Stimulated activated CD4-positive, alpha-beta T cell treated with anti-CD3 and anti-CD28 coated beads, Interleukin-15, amount 100 ng/mL, for 48 hours (primary cell): ENCODE measurements at regions not wholly inside any gene's neighbourhood (a gene's known extent, or its start where the extent isn't known, plus 50 kb on each side); places are given as distances from the start of the nearest gene placed in this dataset.
"Not testable (repeated sequence)": the region's sequence is repeated elsewhere in the genome, so short reads cannot be mapped to it uniquely, and the experiment has no call there.

ENCODE experiments used
- DNase-seq, 2 donors: peaks; one replicate each; pipeline ENCODE4 v3.0.0-alpha.2; 2020; ENCODE audit warnings: low read depth in 2 of 2

- DNase-seq, result no peak
Observed at GRCh38 chrX:1012678-1013300, 199.7 kb downstream of the CRLF2 start.

- no peak for DNase-seq
Observed at GRCh38 chrX:1011691-1012283, 200.7 kb downstream of the CRLF2 start.

- no peak for DNase-seq
Observed at GRCh38 chrX:1009771-1010170, 202.7 kb downstream of the CRLF2 start.

- DNase-seq, result no peak
Observed at GRCh38 chrX:1006156-1006730, 206.2 kb downstream of the CRLF2 start.

- DNase-seq, result no peak
Observed at GRCh38 chrX:1002611-1003010, 209.8 kb downstream of the CRLF2 start.

- no peak for DNase-seq
Observed at GRCh38 chrX:997631-998137, 214.8 kb downstream of the CRLF2 start.

GRCh38 chrX:994780-995179, 217.7 kb downstream of the CRLF2 start:
- no peak for DNase-seq

GRCh38 chrX:989959-990510, 222.4 kb downstream of the CRLF2 start:
- peak; percentile 12 to 72 for DNase-seq

GRCh38 chrX:988530-988929, 223.9 kb downstream of the CRLF2 start:
- DNase-seq, result not testable (repeated sequence)

GRCh38 chrX:981791-982626, 230.4 kb downstream of the CRLF2 start:
- DNase-seq, result no peak

- no peak for DNase-seq
Observed at GRCh38 chrX:980587-981235, 231.7 kb downstream of the CRLF2 start.

GRCh38 chrX:979127-979526, 233.3 kb downstream of the CRLF2 start:
- not testable (repeated sequence) for DNase-seq

GRCh38 chrX:973010-973632, 239.3 kb downstream of the CRLF2 start:
- no peak for DNase-seq

- no peak for DNase-seq
Observed at GRCh38 chrX:968148-968965, 244.1 kb downstream of the CRLF2 start.

- no peak for DNase-seq
Observed at GRCh38 chrX:966396-967070, 245.9 kb downstream of the CRLF2 start.

- DNase-seq, result no peak
Observed at GRCh38 chrX:964831-965416, 247.5 kb downstream of the CRLF2 start.

- DNase-seq, result no peak
Observed at GRCh38 chrX:960821-961220, 251.6 kb downstream of the CRLF2 start.

GRCh38 chrX:959595-959994, 252.9 kb downstream of the CRLF2 start:
- DNase-seq, result no peak

GRCh38 chrX:955168-955781, 257.2 kb downstream of the CRLF2 start:
- not testable (repeated sequence) for DNase-seq
